NCI-H226 (cell line): ENCODE measurements at regions not wholly inside any gene's neighbourhood (a gene's known extent, or its start where the extent isn't known, plus 50 kb on each side); places are given as distances from the start of the nearest gene placed in this dataset.
A peak's percentile ranks its signal among the peaks of the same experiment; 100 is the strongest.

ENCODE experiments used
- DNase-seq: peaks from one replicate; pipeline ENCODE4 v3.0.0-alpha.2; 2015

- DNase-seq = no peak
Measured at GRCh38 chr4:174183259-174183658, 100.2 kb downstream of the FBXO8 start.

- DNase-seq = no peak
Measured at GRCh38 chr4:174181827-174182226, 101.6 kb downstream of the FBXO8 start.

- DNase-seq = no peak
Measured at GRCh38 chr4:174177536-174177935, 105.9 kb downstream of the FBXO8 start.

GRCh38 chr4:174175836-174176235 is 107.6 kb downstream of the FBXO8 start:
- peak; percentile 23 for DNase-seq

GRCh38 chr4:174173360-174173759 is 110.1 kb downstream of the FBXO8 start:
- no peak for DNase-seq

- no peak for DNase-seq
Measured at GRCh38 chr4:174172274-174172673, 111.2 kb downstream of the FBXO8 start.

- no peak for DNase-seq
Measured at GRCh38 chr4:174170906-174171305, 112.6 kb downstream of the FBXO8 start.

- no peak for DNase-seq
Measured at GRCh38 chr4:174170091-174170490, 113.4 kb downstream of the FBXO8 start.

- no peak for DNase-seq
Measured at GRCh38 chr4:174157106-174157607, 126.3 kb downstream of the FBXO8 start.

GRCh38 chr4:174156239-174156826 is 127.1 kb downstream of the FBXO8 start:
- DNase-seq = no peak

GRCh38 chr4:174154215-174154854 is 129.1 kb downstream of the FBXO8 start:
- DNase-seq = no peak

- no peak for DNase-seq
Measured at GRCh38 chr4:174152717-174153466, 130.6 kb downstream of the FBXO8 start.

GRCh38 chr4:174147863-174148262 is 135.6 kb downstream of the FBXO8 start:
- DNase-seq = no peak

GRCh38 chr4:174144106-174144505 is 139.4 kb downstream of the FBXO8 start:
- no peak for DNase-seq

GRCh38 chr4:174141876-174142275 is 141.6 kb downstream of the FBXO8 start:
- DNase-seq = no peak

- no peak for DNase-seq
Measured at GRCh38 chr4:174138616-174139015, 144.9 kb downstream of the FBXO8 start.

GRCh38 chr4:174137698-174138097 is 145.8 kb downstream of the FBXO8 start:
- DNase-seq = no peak

- no peak for DNase-seq
Measured at GRCh38 chr4:174135936-174136406, 147.5 kb downstream of the FBXO8 start.

GRCh38 chr4:174135530-174135929 is 147.9 kb downstream of the FBXO8 start:
- DNase-seq = no peak

GRCh38 chr4:174134361-174134760 is 149.1 kb downstream of the FBXO8 start:
- no peak for DNase-seq

GRCh38 chr4:174133551-174133950 is 149.9 kb downstream of the FBXO8 start:
- DNase-seq = no peak

GRCh38 chr4:174131901-174132300 is 151.6 kb downstream of the FBXO8 start:
- DNase-seq = no peak

- no peak for DNase-seq
Measured at GRCh38 chr4:174122705-174123104, 160.8 kb downstream of the FBXO8 start.
